GM12874 (cell line): ENCODE measurements at regions not wholly inside any gene's neighbourhood (a gene's known extent, or its start where the extent isn't known, plus 50 kb on each side); places are given as distances from the start of the nearest gene placed in this dataset.

Source experiments
- TF ChIP-seq, protein P1 (sequence below): IDR thresholded peaks from 2 replicates; pipeline ENCODE4 v1.5.1; 2011; ENCODE audit warnings: low read depth, mild to moderate bottlenecking, control low read depth, low read length, moderate library complexity; ENCODE audit not compliant: insufficient read depth

DNA sequence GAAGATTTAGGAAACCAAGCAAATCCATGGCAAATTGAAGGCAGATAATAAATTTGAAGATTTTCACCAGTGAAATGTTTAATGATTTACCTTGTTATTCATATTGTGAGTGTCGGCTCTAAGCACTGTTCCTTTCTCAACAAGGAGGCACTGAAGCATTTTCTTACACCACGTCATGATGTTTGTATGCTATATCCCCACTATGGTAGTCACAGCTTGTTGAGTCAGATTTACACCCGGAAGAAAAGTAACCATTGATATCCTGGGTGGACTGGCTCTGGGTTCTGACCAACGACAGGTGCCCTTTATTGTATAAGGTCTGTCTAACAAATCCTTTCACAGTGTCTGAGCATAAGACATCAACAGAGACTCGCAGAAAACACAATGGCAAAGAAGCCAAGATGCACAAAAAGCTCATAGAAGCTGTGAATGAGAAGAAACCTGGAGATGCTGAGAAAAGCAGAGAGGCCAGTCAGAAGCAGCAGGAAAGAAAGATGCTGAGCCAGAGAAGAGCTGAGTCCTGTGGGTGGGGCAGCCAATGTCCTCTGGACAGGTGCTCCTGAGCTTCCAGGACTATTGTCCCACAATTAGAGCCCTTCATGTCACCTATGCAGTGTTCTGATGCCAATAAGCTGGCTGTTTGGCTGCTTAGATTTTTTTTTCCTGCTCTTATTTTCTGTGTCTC is 49.7 kb upstream of the ARHGAP5 start:
- TF ChIP-seq, protein P1, sequence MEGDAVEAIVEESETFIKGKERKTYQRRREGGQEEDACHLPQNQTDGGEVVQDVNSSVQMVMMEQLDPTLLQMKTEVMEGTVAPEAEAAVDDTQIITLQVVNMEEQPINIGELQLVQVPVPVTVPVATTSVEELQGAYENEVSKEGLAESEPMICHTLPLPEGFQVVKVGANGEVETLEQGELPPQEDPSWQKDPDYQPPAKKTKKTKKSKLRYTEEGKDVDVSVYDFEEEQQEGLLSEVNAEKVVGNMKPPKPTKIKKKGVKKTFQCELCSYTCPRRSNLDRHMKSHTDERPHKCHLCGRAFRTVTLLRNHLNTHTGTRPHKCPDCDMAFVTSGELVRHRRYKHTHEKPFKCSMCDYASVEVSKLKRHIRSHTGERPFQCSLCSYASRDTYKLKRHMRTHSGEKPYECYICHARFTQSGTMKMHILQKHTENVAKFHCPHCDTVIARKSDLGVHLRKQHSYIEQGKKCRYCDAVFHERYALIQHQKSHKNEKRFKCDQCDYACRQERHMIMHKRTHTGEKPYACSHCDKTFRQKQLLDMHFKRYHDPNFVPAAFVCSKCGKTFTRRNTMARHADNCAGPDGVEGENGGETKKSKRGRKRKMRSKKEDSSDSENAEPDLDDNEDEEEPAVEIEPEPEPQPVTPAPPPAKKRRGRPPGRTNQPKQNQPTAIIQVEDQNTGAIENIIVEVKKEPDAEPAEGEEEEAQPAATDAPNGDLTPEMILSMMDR, result no peak
